NCI-H1092 treated with DMSO at 0.1 percent for 48 hours (cell line): ENCODE measurements at regions not wholly inside any gene's neighbourhood (a gene's known extent, or its start where the extent isn't known, plus 50 kb on each side); places are given as distances from the start of the nearest gene placed in this dataset.

Experiments used
- DNase-seq: peaks from one replicate; lab custom pipeline; 2025; lab: John Stamatoyannopoulos, UW

DNA sequence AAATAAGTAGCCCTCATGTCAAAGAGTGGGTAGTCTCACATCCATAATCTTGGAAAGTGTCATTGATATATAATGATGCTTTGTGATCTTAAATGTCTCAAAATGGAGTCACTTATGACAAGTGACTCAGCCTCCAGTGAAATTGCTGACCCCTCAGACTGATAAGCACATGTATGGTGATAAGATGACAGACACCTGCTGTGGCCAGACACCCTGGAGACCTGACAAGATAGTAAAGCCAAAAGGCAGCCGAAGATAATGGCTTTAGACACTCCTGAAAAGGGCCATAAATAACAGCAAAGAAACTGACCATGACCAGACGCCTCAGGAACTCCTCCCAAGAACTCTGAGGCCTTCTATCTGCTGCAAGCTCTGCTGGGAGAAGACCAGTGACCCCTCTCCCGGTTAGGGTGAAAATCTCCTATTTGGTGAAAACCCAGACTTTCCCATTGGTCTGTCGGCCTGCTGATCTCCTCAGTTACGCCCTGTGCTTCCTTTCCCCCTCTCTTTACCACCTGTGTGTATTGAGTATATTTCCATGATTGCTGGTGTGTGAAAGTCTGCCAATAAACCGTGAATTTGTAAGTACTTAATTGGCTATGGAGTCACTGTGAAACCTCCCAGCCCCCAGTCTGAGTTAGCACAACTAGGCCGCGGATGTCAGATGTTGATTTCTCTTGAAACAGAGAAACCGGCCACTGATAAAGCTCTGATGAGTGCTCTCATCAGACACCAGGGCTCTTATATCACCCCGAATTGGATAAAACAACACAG is 226.7 kb upstream of the MYOCD start:
- DNase-seq = no peak

DNA sequence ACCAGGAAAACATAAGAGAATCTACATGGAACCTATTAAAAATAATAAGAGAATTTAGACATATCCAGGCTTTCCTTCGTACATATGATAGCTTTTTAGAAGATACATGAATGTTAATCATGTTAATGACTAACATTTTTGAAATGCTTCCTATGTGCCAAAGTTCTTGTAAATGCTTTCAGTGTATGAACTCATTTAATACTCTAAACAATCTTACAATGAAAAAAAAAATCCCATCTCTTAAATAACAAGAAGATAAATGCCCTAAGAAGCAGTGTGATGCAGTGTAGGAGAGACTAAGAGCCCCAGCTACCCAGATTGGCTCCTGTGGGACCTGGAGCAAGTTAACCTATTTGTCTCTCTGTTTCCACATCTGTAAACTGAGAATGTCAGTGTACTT is 220.4 kb upstream of the MYOCD start:
- no peak for DNase-seq

DNA sequence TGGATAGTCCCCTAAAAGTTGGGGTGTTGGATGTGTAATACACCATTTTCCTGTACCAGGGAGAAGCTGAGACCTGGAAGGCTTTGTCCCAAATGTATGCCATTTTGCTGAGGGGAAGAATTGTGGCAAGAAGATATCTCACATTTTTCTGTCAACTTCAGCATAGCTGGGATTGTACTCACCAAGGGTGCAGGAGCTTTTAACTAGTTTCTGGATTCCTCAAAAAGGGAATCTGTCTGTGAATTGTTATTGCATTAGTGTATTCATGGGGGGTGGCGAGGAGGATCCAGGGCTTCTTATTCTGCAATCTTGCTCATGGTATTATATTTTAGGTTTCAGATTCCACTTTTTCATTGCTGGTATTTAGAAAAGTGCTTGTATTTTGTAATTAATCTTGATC is 208.2 kb upstream of the MYOCD start:
- no peak for DNase-seq

DNA sequence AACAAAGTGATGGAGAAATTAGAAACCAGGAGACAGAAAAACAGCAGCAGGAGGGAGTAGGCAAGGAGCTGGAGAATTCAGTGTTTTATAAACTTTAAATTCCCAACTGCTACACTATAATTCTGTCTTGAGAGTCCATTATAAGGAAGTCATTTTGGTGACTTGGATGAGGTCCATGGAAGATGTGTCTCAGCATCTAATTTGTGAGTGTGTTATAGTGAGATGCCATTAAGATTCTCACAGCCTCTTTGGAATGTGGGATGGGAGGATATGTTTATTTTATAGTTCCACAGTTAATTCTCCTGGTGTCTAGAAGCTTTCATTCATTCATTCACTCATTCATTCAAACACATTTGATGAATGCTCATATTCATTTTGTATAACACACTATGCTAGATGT is 206.0 kb upstream of the MYOCD start:
- no peak for DNase-seq

DNA sequence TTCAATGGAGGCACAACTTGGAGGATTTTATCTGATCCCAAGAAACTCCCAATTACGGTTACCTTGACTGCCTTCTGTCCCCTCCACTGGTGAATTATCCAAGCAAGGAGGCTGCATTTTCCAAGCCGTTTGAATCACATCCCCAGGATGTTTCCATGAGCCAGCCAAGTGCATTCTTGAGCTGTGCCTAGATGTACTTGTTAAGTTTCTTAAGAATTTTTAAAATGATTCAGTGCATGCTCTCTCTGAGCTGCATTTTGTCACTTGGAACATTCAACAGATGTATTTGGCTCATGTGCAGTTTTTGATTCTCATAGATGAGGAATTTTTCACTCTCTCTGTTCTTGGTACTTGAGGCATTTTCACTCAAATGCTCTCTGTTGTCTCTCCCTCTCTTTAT is 202.6 kb upstream of the MYOCD start:
- DNase-seq = no peak

DNA sequence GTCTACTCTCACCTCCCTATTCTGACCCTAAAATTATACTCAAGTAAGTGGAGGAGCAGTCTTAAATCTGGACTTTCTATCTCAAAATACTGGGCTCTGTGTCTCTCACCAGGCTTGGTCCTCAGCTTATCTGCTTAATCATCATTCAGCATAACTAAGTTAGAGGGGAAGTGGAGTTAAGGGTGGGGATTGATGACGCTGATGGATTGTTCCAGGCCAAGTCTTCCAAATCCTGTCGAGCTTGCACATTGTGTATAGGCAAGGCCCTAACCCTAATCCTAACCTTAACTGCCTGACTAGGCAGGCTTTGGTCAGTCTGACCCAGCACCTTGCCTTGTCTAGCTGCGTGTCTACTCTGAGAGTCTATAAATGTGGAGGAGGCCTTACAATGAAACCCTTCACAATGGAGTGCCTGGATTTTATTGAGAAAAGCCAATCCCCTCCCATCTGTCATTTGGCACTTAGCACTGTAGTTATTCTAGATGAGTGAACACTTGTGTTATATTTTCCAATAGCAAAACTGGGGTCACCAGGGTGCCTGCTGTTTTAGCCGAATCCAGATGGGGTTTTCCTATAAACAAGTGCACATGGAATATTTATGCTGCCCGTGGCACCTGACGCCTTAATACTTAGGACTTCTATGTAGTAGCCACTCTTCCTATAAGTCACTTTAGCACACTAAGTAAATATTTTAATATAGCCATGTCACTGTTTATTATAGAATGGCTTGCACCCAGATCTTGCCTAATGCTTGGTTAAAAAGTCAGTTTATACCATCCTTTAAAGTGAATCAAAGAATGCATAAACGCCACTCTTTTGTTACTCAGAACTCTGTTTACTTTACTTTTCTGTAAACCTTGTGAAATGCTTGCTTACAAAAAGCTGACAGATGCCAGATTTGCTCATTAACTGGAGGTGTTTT is 193.2 kb upstream of the MYOCD start:
- no peak for DNase-seq

DNA sequence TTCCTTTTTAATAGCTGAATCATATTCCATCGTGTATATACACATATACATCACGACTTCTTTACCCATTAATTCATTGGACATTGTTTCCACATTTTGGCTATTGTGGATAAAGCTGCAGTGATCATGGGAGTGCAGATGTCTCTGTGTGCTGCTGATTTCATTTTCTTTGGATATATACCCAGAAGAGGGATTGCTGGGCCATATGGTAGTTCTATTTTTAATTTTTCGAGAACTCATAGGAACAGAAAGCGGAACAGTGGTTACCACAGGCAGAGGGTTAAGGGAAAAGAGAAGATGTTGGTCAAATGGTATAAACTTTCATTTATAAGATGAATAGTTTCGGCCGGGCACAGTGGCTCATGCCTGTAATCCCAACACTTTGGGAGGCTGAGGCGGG is 187.4 kb upstream of the MYOCD start:
- DNase-seq = no peak

DNA sequence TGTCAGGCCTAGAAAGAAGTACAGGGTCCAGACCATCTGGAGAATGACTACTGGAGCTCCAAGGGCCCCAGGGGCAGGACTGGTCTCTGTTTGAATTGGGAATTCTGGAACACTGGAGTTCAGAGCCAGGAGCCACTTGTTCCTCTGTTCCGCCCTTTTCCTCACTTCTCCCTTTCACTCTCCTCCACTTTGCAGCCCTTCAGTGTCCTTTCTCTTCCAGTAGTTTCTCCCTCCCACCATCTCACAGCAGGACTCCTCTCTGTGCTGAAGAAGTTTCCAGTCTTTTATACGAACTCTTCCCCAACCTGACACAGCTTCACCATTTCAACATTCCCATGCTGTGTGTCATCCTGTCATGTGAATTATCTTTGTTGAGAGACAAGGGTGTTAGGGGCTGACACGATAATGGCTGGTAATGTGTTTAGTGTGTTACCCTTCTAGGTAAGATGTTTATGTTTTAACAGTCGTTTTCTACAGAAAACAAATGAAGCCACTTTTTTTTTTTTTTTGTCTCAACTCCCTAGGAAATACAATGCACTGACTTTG is 180.3 kb upstream of the MYOCD start:
- no peak for DNase-seq

DNA sequence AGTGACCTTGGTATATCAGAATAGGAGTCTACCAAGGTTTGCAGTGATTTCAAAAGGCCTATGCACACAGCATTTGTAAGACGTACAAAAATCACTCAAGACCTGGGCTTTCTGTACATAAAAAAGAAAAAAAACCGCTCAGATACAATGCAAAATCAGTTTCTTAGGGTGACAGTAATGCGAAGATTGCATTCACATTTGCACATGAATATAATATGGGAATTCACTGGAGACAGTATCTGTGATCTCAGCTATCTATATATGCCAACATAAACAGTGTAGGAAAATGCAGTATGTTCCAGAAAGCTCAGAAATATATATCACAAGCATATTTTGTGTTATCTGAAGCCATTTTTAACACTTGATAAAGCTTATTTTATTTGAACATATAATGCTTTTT is 176.4 kb upstream of the MYOCD start:
- DNase-seq = no peak

DNA sequence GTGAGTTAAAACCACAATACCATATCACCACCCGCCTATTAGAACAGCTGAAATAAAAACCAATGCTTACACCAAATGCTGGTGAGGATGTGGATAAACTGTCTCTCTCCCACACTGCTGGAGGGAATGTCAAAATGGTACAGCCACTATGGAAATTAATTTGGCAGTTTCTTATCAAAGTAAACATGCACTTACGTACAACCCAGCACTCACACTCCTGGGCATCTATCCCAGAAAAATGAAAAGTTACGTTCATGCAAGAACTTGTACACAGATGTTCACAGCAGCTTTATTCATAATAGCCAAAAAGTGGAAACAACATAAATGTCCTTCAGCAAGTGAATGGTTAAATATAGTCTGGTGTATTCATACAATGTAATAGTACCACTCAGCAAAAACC is 173.2 kb upstream of the MYOCD start:
- DNase-seq = no peak

DNA sequence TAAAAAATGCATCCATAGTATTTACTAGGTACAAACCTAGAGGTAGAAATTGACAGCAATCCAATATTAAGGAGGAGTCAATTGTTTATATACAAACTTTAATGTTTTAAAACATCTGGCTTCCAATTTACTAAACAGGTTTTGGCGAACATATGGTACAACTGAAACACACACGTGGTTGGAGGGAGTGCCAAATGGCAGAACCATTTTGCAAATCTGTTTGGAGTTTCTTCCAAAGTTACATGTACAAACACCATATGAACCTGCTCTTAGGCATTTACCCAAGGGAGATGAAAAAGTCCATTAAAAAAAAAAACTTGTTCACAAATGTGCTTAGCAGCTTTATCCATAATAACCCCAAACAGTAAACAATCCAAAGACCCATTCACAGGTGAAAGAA is 159.8 kb upstream of the MYOCD start:
- no peak for DNase-seq

DNA sequence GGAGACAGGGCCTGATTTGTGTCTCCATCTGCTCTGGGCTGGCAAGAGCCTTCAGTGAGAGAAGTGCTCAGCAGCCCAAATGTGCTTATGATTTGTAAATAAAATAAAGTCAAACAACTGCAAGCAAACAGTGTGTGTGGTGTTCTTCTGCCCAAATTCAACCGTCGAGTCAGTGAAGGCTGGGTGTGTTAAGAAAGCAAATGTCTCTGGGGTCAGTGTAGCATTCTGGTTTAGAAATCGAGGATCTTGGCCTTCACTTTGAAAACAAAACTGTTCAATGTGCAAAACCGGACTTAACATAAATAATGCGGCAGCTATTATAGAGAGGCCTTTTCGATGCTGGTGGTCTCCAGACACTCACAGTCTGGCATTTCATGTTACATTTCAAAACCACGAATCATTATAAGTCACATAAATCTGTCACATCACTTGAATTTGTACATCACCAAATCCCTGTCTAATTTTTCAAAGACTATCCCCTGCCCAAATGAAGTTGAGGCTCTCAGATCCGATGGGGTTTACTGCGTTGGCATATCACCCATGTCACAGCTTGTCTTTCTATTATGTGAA is 158.6 kb upstream of the MYOCD start:
- DNase-seq = no peak

DNA sequence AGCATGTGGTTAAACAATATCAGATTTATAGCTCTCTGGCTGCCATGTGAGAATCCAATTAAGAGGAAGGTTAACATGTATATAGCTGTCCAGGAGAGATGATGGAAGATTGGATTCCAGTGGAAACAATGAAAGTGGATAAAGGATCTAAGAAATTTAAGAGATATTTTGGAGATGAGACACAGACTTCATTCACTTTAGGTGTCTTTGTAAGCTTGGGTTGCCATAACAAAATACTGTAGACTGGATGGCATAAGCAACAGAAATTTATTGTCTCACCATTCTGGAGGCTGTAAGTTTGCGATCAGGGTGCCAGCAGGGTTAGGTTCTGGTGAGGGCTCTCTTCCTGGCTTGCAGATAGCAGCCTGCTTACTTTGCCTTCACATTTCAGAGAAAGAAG is 155.9 kb upstream of the MYOCD start:
- DNase-seq = no peak

DNA sequence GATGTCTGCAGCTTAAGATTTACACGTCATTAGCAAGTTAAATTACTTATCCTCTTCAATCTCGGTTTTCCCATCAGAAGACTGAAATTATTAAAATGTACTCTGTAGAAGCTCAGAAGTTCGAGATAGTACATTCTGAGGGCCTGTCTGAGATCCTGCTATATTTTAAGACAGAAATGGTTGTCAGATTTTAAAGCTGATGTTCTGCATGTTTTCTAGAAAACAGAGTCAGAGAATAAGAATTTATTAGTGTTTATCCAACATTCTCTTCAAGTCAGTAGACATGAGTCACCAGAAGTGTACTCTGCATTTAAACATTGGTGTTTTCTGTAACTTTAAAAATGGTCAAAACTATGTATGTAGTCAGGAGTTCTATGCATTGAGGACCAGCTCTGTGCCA is 155.2 kb upstream of the MYOCD start:
- no peak for DNase-seq

DNA sequence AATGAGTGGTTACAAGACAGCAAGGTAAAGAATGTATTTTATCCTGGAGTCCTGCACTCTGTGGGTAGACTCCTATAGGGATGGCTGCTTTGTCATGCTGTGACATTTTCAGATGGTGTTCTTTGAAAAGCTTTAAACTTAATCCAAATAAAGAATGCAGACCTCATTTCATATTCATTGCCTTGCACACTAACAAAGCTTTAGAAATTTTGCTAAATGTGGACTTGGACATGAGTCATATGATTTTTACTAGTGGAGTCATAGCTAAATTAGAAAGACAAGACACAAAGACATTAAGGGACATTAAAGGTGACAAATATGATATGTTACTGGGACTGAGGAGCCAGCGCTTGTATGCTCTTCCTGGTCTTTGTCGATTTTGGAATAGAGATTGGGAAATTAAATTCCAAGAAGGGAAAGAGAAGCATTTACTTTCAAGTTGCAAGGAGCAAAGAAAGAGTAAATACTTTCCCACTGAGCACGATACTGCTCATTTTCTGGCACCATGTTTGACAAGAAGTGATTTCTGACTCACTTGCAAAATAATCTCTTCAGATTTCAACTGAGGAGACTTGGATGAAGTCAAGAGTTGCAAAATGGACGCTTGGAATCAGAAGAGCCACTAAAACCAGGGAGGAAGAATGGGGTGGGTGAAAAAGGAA is 152.9 kb upstream of the MYOCD start:
- DNase-seq = no peak

DNA sequence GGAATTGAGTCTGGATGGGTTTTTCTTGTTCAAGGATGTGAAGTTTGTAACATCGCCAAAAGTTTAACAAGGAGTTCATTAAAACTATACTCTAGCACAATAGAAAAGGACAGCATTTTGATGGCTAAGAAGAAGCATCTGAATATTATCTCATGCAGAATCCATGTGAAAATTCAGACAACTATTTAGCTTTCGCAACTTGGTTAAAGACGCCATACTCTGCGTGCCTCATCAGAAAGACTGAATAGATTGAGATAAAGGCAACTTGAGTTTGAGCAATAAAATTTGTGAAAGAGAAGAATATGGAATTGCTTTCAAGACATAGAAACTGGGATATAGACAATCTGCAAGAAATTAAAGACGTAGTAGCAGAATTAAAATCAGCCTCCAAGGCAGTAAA is 151.1 kb upstream of the MYOCD start:
- DNase-seq = no peak

DNA sequence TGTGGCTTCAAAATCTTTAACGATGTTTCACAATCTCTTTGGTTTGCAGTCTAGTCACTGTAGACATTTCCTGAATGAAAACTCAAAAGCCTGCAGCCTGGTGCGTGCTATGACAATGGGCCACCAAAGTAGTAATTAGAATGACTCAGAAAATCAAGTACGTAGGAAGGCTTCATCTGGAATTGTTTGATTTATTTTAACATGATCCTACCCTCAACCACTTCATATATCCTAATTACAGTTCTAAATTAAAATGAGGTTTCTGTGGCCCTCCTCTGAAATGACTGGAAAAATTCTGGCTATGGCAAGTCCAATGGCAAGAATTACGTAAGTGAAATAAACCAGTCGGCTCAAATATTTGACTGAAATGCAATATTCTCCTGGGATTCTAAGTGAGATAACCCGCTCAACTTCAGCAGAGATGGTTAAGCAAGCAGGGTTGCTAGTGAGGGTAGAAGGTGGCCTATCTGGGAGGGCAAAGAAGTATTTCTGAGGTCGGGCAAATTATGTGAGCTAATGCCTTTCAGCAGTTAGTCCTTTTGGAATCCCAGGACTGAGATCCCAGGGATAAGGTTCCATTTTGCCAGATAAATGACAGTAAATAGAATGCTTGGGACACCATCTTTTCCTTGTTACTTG is 145.6 kb upstream of the MYOCD start:
- no peak for DNase-seq

DNA sequence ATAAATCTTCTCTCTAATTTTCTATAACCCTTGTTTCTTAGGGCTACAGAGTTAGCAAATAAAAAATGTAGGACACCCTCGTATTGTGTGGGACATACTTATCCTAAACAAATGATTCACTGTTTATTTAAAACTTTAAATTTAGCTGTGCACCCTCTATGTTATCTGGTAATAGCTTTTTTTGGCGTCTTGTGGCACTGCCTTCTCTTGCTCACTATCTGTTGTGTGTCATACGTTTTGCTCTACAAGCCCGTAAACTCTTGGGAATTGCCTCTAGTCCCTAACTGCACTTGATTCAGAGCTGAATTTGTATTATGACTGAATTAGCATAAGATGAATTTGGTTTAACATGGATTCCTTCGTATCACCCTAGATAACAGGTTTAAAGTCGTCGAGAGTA is 144.3 kb upstream of the MYOCD start:
- DNase-seq = no peak

DNA sequence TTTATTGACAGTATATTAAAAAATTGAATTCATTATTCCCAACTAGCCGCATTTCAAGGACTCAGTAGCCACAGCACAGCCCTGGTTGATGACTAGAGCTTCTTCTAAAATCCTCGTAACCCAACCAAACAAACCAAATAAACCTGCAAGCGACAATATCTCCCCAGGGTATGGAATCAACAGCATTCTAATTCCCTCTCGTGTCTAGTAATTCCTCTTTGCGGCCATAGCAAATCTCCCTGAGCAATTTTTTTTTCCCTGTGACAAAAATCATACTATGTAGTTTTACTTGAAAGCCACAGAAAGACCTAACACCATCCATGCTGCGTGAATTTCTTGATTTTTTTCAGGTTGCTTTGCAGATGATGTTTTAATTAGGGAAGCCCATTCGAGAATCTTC is 143.4 kb upstream of the MYOCD start:
- no peak for DNase-seq

DNA sequence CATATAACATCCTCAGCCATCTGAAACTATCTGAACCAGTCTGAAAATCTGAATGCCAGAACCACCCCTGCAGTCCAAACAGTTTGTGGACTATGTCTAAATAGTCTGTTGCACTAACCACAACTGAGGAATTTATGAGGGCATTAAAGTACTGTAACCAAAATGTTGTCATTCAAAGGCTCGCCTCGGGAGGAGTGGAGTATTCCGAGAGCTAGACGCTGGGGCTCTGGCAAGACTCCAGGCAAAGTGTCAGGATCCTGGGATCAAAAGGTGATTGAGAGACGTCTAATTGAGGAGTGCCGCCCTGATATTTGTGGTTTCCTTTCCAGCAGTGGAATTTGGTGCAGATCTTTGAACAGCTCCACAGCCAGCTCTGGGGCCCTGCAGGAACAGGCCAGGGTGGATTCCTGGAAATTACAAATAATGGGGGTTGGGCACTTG is 142.9 kb upstream of the MYOCD start:
- DNase-seq = no peak

DNA sequence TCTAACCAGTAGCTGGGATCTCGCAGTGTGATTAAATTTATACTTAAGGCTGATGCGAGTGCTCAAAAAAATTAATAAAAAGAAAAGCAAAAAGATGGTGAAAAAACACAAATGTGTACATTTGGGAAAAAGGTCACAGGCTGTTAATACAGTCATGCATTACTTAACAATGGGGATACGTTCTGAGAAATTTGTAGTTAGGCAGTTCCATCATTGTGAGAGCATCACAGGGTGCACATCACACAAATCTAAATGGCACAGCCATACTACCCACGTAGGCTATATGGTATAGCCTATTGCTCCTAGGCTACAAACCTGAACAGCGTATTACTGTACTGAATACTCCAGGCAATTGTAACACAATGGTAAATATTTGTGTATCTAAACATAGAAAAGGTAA is 142.4 kb upstream of the MYOCD start:
- no peak for DNase-seq

DNA sequence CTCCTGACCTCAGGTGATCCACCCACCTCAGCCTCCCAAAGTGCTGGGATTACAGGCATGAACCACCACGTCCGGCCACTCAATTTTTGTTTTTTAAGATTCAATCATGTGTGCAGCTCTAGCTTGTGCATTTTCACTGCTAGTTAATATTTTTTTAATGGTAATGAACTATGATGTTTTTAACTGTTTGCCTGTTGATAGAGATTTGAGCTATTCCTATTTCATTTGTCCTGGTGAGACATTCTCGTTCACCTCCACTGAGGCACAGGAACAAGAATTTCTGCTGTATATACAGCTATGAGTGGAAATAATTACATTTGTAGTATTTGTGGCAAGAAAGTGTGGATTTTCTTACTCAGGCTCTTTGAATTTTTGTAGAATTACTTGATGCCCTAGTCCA is 137.7 kb upstream of the MYOCD start:
- no peak for DNase-seq
